ENCODE measurements at regions not wholly inside any gene's neighbourhood (a gene's known extent, or its start where the extent isn't known, plus 50 kb on each side); places are given as distances from the start of the nearest gene placed in this dataset.
A peak's percentile ranks its signal among the peaks of the same experiment; 100 is the strongest.

DNA sequence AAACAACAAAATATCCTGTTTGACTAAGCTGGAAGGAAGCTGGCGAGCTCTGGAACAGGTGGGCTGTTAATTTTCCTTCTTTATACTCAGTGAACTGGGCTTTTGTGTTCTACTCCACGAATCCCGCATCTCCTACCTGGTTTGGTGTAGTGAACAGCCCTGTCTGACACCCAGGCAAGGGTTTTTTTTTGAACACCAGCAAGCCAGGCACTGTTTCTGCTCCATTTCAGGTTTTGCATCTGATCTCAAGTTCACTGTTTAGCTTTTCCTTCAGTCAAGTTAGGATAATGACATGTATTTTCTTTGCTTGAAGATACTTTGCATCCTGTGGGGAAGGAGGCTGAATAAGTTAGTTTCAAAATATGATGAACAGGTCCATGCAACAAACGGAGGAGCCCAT is 204.5 kb downstream of the SEMA6A start:
- ATAC-seq (ENCODE audit: low FRiP score) (no peak), DNase-seq (no peak)
- no peaks in the 10 kb centered on the region for H3K4me1 ChIP-seq (ENCODE audit: control insufficient read depth in 1 of 2, insufficient read depth in 2 of 2, low read length in 2 of 2)
- 89 to 93% methylated on average over 4 of the region's 4 CpGs for WGBS, 2 donors
- intact Hi-C loops (cut with DNase I): no loop called here
- no peaks in the 10 kb centered on the region for H3K36me3 ChIP-seq (ENCODE audit: control insufficient read depth in 1 of 2, insufficient read depth in 2 of 2, low read length in 1 of 2)
- no peak overlapping the region for H3K4me3 ChIP-seq (ENCODE audit: low read length in 2 of 2)
- H3K9me3 ChIP-seq (ENCODE audit: control insufficient read depth, low read length): no peaks in the 10 kb centered on the region
- no peaks in the 10 kb centered on the region for H3K27me3 ChIP-seq (ENCODE audit: control insufficient read depth in 1 of 2, insufficient read depth in 2 of 2, low read length in 1 of 2)
- H3K27ac ChIP-seq (ENCODE audit: low read depth in 1 of 2, low read length in 2 of 2): no peak overlapping the region

DNA sequence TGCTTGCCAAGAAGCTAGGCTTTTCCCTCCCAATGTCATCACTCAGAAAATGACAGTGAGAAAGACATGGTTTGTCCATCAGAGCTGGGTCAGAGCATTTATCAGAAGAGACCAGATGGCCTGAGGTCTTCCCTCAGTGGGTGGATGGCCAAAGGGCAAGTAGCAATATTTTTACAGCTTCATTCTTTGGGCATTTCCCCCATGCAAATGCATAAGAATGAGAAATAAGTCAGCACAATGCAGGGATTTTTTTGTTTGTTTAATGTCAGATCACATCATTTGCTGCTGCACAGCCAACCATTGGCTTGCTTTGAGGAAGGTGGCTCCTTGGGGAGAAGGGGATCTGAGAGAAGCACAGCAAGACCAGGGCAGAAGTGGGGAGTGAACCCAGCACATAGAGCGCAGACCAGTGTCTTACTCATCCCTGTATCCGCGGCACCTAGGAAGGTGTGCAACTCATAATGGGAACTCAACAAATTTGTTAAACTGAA is 209.6 kb downstream of the SEMA6A start:
- intact Hi-C loops (cut with DNase I): no loop called here
- ATAC-seq (ENCODE audit: low FRiP score): no peak
- H3K36me3 ChIP-seq (ENCODE audit: control insufficient read depth in 1 of 2, insufficient read depth in 2 of 2, low read length in 1 of 2): no peaks in the 10 kb centered on the region

DNA sequence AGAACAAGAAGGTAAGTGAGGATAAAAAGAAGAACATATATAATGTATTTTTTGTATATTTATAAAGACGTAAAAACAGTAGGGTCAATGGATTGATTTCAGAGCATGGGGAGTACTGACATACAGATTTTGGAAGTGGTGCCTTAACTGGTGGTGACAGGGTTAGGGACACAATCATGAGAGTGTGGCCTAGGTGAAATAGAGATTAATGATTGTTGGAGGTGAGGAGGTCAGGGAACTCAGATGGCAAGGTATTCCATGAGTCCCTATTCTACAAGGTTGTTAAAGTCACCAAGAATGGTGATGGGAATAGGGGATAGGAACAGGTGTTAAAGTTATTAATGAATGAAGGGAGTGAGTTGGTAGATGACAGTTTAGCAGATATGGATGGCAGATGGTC is 210.8 kb downstream of the SEMA6A start:
- ATAC-seq (ENCODE audit: low FRiP score): no peak
- Histone ChIP-seq H3K4me3 (ENCODE audit: low read length in 2 of 2) (no peak overlapping the region), H3K27ac (ENCODE audit: low read depth in 1 of 2, low read length in 2 of 2) (no peak overlapping the region), H3K4me1 (ENCODE audit: control insufficient read depth in 1 of 2, insufficient read depth in 2 of 2, low read length in 2 of 2) (no peaks in the 10 kb centered on the region), H3K9me3 (ENCODE audit: control insufficient read depth, low read length) (no peaks in the 10 kb centered on the region), H3K27me3 (ENCODE audit: control insufficient read depth in 1 of 2, insufficient read depth in 2 of 2, low read length in 1 of 2) (no peaks in the 10 kb centered on the region), H3K36me3 (ENCODE audit: control insufficient read depth in 1 of 2, insufficient read depth in 2 of 2, low read length in 1 of 2) (no peaks in the 10 kb centered on the region)
- WGBS, 2 donors: 91 to 99% methylated on average over 1 of the region's 1 CpG
- intact Hi-C loops (cut with DNase I): no loop called here
- DNase-seq: no peak

More for the DNA sequence above, 209.6 kb downstream of the SEMA6A start:
- Histone ChIP-seq H3K9me3 (ENCODE audit: control insufficient read depth, low read length) (no peaks in the 10 kb centered on the region), H3K27ac (ENCODE audit: low read depth in 1 of 2, low read length in 2 of 2) (no peak overlapping the region), H3K4me3 (ENCODE audit: low read length in 2 of 2) (no peak overlapping the region), H3K4me1 (ENCODE audit: control insufficient read depth in 1 of 2, insufficient read depth in 2 of 2, low read length in 2 of 2) (no peaks in the 10 kb centered on the region), H3K27me3 (ENCODE audit: control insufficient read depth in 1 of 2, insufficient read depth in 2 of 2, low read length in 1 of 2) (no peaks in the 10 kb centered on the region)
- 79 to 92% methylated on average over 3 of the region's 3 CpGs for WGBS, 2 donors
- no peak for DNase-seq

DNA sequence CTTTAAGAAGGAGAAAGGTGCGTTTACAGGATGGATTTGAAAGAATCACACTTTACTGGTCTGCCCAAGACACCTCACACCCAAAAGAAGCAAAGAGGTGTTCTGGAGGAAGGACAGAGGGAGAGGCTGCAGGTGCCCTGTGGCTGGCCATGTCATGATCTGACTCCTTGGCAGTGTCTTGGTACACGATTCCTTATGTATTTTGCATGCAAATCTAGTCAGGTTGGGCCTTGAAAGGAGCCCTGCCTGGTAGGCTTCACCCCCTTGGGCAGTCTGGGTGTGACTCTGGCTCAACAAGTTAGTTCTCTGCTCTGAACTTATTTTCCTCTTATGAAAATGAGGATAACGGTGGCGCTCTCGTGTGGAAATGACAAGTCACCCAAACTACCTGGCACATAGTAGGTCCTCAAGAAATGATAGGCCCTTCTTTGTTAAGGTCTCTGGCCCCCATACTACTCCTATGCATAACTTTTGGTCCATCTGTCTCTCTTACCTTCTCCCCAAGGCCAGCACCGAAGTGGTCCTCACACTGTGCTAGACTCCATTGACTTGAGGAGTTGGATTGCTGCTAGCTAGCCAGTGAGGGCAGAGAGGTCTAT is 212.5 kb downstream of the SEMA6A start:
- intact Hi-C loops (cut with DNase I): no loop called here
- 90 to 91% methylated on average over 6 of the region's 6 CpGs for WGBS, 2 donors

DNA sequence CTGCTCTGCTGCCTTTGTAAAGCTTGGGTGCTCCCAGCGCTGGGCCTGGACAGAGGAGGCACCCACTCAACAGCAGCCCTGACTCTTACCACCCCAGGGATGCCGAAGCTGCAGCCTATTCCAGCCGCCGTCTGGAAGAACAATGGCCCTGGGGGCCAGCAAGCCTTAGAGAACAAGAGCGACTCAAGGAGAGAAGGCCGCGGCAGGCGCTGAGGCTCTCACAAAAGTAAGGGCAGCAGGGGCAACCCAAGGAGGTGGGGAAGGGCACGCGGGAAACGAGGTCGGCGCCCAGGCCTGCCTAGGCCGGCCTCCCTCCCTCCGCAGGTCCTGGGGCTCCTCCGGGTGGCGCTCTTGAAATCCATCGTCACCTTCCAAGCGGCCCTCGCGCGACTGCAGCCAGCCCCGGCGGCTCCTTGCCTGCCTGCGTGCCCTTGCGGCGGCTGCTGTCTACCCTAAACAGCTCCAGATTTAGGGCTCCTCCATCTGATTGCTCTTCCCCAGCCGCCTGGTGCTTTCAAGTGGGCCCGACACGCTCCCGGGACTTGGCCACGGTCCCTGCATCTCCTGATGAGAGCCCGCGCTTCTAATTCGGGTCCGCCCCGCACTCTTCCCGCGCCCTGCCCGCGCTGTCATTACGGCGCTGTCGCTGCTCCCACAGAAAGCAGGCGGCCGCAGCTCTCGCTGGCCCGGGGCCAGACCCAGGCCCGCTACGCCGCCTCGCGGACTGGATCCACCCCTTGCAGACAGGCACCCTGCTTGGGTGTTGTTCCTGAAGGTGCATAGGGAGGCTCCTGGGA is 213.3 kb downstream of the SEMA6A start:
- H3K27ac ChIP-seq (ENCODE audit: low read depth in 1 of 2, low read length in 2 of 2): no peak overlapping the region
- ATAC-seq (ENCODE audit: low FRiP score): peak; percentile 60
- DNase-seq: peak; percentile 43 to 81

More for the DNA sequence above, 212.5 kb downstream of the SEMA6A start:
- H3K36me3 ChIP-seq (ENCODE audit: control insufficient read depth in 1 of 2, insufficient read depth in 2 of 2, low read length in 1 of 2): no peaks in the 10 kb centered on the region
- no peak overlapping the region for H3K4me3 ChIP-seq (ENCODE audit: low read length in 2 of 2)
- no peaks in the 10 kb centered on the region for H3K27me3 ChIP-seq (ENCODE audit: control insufficient read depth in 1 of 2, insufficient read depth in 2 of 2, low read length in 1 of 2)
- ATAC-seq (ENCODE audit: low FRiP score) (no peak), DNase-seq (no peak)
- H3K4me1 ChIP-seq (ENCODE audit: control insufficient read depth in 1 of 2, insufficient read depth in 2 of 2, low read length in 2 of 2): no peaks in the 10 kb centered on the region
- no peaks in the 10 kb centered on the region for H3K9me3 ChIP-seq (ENCODE audit: control insufficient read depth, low read length)
- no peak overlapping the region for H3K27ac ChIP-seq (ENCODE audit: low read depth in 1 of 2, low read length in 2 of 2)

DNA sequence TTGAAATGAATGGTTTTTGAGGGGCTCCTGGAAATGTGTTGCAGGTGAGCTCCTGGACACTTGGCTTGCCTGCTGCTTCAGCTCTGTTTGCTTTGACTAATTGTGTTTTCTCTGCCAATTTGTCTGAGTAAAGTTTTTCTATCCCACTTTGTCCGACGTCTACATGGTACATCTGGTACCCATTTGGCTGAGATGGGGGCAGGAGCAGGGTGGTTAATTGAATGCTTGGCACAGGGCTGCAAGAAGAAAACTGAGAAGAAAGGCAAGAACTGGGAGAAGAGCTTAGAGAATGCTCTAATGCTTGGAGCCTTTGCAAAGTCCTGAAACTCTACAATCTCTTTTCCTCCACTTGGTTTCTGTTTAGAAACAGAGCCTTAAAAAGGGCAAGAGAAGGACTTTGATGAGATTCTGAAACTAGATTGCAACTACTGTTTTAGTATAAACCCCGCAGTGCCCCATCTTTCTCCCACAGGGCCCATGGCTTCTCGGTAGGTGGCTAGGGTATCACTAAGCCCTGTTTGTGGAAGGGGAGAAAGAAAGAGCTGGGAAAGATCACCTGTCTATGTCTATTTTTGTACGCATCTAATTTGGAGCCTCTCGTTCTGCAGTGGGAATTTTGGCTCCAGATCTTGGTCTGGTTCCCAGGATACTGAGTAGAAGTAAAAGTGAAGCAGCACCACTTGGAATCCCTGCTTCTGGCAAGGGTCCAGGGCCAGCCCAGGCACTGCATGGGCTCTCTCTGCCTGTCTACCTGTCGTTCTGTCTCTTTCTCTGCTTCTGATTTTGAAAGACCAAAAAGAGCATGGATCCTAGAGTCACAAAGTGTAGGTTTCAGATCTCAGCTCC is 214.4 kb downstream of the SEMA6A start:
- Histone ChIP-seq H3K27me3 (ENCODE audit: control insufficient read depth in 1 of 2, insufficient read depth in 2 of 2, low read length in 1 of 2) (no peaks in the 10 kb centered on the region), H3K36me3 (ENCODE audit: control insufficient read depth in 1 of 2, insufficient read depth in 2 of 2, low read length in 1 of 2) (no peaks in the 10 kb centered on the region), H3K9me3 (ENCODE audit: control insufficient read depth, low read length) (no peaks in the 10 kb centered on the region), H3K27ac (ENCODE audit: low read depth in 1 of 2, low read length in 2 of 2) (no peak overlapping the region), H3K4me3 (ENCODE audit: low read length in 2 of 2) (no peak overlapping the region), H3K4me1 (ENCODE audit: control insufficient read depth in 1 of 2, insufficient read depth in 2 of 2, low read length in 2 of 2) (no peaks in the 10 kb centered on the region)
- DNase-seq: peak in 1 of 2 donors; percentile 49
- WGBS, 2 donors: 14 to 18% methylated on average over 7 of the region's 7 CpGs
- intact Hi-C loops (cut with DNase I): no loop called here
- no peak for ATAC-seq (ENCODE audit: low FRiP score)

More for the DNA sequence above, 213.3 kb downstream of the SEMA6A start:
- H3K27me3 ChIP-seq (ENCODE audit: control insufficient read depth in 1 of 2, insufficient read depth in 2 of 2, low read length in 1 of 2): no peaks in the 10 kb centered on the region
- H3K36me3 ChIP-seq (ENCODE audit: control insufficient read depth in 1 of 2, insufficient read depth in 2 of 2, low read length in 1 of 2): no peaks in the 10 kb centered on the region
- WGBS, 2 donors: 13 to 15% methylated on average over 53 of the region's 53 CpGs
- no peaks in the 10 kb centered on the region for H3K9me3 ChIP-seq (ENCODE audit: control insufficient read depth, low read length)
- intact Hi-C loops (cut with DNase I): no loop called here
- H3K4me1 ChIP-seq (ENCODE audit: control insufficient read depth in 1 of 2, insufficient read depth in 2 of 2, low read length in 2 of 2): no peaks in the 10 kb centered on the region
- no peak overlapping the region for H3K4me3 ChIP-seq (ENCODE audit: low read length in 2 of 2)

DNA sequence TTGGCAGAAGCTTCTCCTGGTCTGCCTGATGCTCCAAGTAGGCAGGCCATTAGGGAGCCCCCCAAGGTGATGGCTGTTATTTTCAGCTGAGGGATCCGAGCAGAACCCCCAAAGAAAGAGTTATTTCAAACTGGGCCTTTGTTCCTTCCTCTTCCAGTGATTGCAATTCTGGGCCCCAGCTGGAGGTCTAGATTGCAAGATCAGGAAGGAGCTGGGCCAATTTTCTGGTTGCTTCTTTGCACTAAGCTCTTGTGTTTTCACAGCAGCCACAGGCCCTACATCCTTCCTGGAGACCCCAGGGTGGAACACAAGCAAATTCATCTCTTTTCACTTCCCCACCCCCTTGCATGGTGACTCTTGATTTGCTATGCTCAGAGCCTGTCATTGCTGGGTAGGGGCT is 215.0 kb downstream of the SEMA6A start:
- H3K27ac ChIP-seq (ENCODE audit: low read depth in 1 of 2, low read length in 2 of 2): no peak overlapping the region

DNA sequence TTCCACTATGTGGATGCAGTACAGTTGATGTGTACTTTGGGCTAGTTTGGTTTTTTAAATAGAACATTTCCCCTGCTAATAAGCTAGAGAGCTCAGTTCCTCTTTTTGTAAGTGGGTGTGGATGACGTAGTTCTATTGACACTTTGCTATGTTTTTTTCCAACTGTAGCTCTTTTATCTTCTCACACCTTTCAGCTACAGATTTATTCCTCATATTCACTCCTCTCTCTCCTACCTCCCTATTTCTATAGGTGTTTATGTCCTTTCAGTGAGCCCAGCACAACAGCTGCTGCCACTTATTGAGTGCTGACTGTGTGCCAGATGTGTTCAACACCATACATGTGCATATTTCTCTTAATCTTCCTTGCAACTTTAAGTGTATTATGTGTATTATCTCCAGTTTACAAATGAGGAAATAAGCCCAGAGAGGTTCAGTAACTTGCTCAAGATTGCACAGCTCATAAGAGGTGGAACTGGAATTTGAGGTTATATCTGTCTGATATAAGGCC is 215.7 kb downstream of the SEMA6A start:
- Histone ChIP-seq H3K27me3 (ENCODE audit: control insufficient read depth in 1 of 2, insufficient read depth in 2 of 2, low read length in 1 of 2) (no peaks in the 10 kb centered on the region), H3K4me1 (ENCODE audit: control insufficient read depth in 1 of 2, insufficient read depth in 2 of 2, low read length in 2 of 2) (no peaks in the 10 kb centered on the region), H3K4me3 (ENCODE audit: low read length in 2 of 2) (no peak overlapping the region), H3K9me3 (ENCODE audit: control insufficient read depth, low read length) (no peaks in the 10 kb centered on the region), H3K36me3 (ENCODE audit: control insufficient read depth in 1 of 2, insufficient read depth in 2 of 2, low read length in 1 of 2) (no peaks in the 10 kb centered on the region), H3K27ac (ENCODE audit: low read depth in 1 of 2, low read length in 2 of 2) (no peak overlapping the region)
- WGBS, 2 donors: 69 to 75% methylated on average over 1 of the region's 1 CpG
- intact Hi-C loops (cut with DNase I): no loop called here
- DNase-seq (no peak), ATAC-seq (ENCODE audit: low FRiP score) (no peak)

More for the DNA sequence above, 215.0 kb downstream of the SEMA6A start:
- H3K36me3 ChIP-seq (ENCODE audit: control insufficient read depth in 1 of 2, insufficient read depth in 2 of 2, low read length in 1 of 2): no peaks in the 10 kb centered on the region
- H3K9me3 ChIP-seq (ENCODE audit: control insufficient read depth, low read length): no peaks in the 10 kb centered on the region
- H3K4me1 ChIP-seq (ENCODE audit: control insufficient read depth in 1 of 2, insufficient read depth in 2 of 2, low read length in 2 of 2): no peaks in the 10 kb centered on the region
- H3K4me3 ChIP-seq (ENCODE audit: low read length in 2 of 2): no peak overlapping the region
- H3K27me3 ChIP-seq (ENCODE audit: control insufficient read depth in 1 of 2, insufficient read depth in 2 of 2, low read length in 1 of 2): no peaks in the 10 kb centered on the region
- intact Hi-C loops (cut with DNase I): no loop called here
- DNase-seq (no peak), ATAC-seq (ENCODE audit: low FRiP score) (no peak)
- WGBS, 2 donors: 91 to 100% methylated on average over 1 of the region's 1 CpG

All from aorta (tissue), 5 donors.